Head of caudate nucleus (tissue), 42 donors: ENCODE measurements at regions not wholly inside any gene's neighbourhood (a gene's known extent, or its start where the extent isn't known, plus 50 kb on each side); places are given as distances from the start of the nearest gene placed in this dataset.
A peak's percentile ranks its signal among the peaks of the same experiment; 100 is the strongest.
"Not testable (repeated sequence)": the region's sequence is repeated elsewhere in the genome, so short reads cannot be mapped to it uniquely, and the experiment has no call there.

Source experiments
- DNase-seq, 42 donors: peaks; one replicate each; pipeline versions ENCODE4 v3.0.0 to v3.0.0-alpha.2; 2020 to 2021; ENCODE audit warnings: mixed read lengths in 7 of 42
- intact Hi-C: fragments of 100-400 bp; cut with DNase I; formaldehyde crosslinking; loops from one replicate; pipeline ENCODE4 v1.15.0; 2022

DNA sequence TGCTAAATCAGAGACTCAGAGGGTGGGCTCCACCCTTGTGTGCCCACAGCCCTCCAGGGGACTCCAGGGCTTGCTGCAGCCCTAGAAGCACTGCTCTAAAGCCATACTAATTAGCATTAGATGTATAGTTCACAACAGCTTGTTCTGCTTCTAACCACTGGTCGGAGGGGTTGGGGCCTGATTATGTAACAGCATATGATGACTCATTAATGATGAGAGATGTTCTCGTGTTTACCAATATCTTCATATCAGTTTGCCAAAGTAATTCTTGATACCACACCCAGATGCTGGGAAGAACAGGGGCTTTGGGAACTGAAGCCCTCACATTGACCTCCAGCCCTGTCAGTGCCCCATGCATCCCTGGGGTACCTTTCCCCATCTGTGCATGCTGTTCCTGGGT is 104.1 kb upstream of the FOXA2 start:
- intact Hi-C loops, result no loop called here
- DNase-seq, result no peak

DNA sequence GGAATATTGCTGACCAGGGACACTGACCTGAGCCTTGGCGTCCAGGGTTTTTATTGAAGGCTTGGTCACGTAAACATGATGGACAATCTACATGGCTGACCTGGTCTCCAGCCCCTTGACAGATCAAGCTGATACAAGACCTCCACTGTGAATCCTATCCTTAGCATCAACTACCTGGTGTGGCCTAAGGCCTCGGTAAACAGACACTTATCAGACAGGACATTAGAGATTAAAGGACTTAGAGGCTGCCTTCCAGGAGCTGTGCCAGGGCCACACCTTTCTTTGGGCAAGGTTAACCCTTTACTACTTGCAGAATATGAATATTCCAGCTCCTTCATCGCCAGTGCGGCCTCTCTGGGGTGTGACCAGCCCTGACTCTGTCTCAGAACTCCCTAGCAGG is 104.9 kb upstream of the FOXA2 start:
- intact Hi-C loops, result no loop called here
- no peak for DNase-seq

DNA sequence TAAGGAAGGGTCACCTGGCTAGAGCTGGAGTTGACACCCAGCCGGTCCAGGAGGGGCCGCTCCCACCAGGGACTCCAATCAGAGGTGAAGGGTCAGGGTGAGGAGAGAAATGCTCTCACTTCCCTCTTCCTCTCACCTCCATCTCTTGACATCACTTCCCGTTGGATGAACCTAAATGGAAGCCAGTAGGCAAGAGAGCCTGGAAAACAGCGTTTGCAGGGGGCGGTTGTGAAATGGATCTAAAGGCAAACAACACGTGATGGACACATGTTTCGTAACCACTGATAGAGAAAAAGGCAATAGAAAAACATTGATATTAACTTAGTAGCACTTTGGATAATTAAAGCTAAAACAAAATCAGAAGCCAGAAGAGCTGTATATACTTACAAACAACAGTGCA is 105.6 kb upstream of the FOXA2 start:
- intact Hi-C loops, result loop anchor here (10.0 kb wide), 2 partner anchors 545 to 655 kb away; no protein-coding TSS in a partner anchor
- no peak for DNase-seq

DNA sequence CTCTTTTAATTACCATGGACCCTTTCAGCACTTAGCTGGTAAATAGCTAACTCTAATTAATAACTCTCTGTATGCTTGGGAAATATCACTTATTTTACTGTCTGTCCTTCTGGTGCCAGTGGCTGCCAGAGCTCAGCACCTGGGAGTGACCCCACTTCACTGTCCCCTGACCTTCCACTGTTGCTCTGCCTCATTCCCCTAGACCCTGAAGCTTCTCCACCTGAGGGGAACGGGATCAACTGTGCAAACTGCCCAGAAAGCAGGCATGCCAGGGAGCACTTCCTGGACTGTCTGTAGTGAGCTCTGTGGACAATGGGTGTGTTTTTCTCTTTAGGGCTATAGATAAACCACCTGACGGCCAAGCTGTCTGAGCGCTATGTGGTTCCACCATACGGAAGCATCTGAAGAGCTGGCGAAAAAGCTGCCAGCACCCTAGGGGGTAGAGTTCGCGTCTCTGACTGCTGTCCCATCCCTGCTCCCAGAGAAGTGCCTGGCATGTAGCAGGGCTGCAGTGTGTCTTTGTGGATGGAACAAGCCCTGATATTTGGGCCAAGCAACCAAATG is 106.3 kb upstream of the FOXA2 start:
- DNase-seq, result no peak
- intact Hi-C loops, result loop anchor here (10.0 kb wide), 2 partner anchors 544 to 654 kb away; no protein-coding TSS in a partner anchor

DNA sequence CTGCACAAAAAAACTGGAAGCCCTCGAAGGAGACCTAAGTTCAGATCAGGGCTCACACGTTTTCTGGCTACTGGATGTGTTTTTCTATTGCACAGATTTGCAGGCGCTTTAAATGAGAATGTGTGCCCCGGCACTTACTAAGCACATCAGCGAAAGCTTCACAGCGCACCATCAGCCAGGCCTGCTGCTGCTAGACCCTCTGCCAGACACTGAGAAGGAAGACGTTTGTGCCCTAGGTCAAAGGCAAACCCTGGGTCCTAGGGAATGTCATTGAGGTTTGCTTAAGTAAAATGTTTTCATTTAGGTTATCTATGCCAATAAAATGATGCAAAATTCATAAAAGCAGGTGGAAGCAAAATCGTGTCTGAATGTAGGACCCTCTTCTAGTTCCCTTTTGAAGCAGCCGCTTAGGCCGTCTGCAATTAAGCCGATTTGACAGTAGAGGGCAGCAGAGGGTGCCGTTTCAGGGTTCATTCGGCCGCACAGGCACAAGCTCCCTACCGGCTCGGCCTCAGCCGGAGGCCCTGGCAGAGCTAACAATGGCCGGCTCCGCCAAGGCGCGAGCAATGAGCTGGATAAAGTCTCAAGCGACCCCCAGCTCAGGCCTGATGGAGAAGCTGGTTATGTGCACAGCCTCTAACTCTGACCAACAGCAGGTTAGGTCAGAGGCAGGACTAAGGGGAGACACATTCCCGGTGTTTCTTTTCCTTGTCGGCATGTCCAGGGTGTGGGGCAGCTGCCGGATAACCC is 107.2 kb upstream of the FOXA2 start:
- peak; percentile 62 to 90 (median 79) for DNase-seq
- intact Hi-C loops, result loop anchor here (10.0 kb wide), 2 partner anchors 543 to 653 kb away; no protein-coding TSS in a partner anchor

DNA sequence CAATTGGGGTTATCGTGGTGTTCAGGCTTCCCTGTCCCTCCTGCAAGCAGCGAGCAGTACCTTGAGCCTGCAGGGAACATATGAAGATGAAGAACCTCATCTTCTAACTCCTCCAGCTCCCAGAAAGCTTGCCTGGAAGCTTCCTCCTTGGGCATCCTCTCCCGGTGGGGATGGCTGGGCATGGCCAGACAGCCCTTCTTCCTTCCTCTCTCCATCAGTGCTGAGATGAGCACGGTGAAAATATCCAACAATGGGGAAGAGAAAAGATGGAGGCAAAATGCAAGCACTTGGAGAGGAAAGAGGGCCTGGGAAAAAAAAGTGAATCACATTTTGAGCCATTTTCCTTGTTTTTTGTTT is 107.7 kb upstream of the FOXA2 start:
- intact Hi-C loops, result loop anchor here (10.0 kb wide), 2 partner anchors 543 to 653 kb away; no protein-coding TSS in a partner anchor
- DNase-seq, result no peak

DNA sequence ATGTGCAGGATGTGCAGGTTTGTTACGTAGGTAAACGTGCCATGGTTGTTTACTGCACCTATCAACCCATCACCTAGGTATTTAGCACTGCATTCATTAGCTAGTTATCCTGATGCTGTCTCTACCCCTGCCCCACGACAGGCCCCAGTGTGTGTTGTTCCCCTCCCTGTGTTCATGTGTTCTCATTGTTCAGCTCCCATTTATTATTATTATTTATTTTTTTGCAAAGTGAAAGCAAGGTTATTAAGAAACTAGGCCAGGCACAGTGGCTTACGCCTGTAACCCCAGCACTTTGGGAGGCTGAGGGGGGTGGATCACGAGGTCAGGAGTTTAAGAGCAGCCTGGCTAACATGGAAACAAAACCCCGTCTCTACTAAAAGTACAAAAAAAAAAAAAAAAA is 108.2 kb upstream of the FOXA2 start:
- not testable (repeated sequence) for DNase-seq
- intact Hi-C loops, result loop anchor here (10.0 kb wide), 2 partner anchors 542 to 652 kb away; no protein-coding TSS in a partner anchor

DNA sequence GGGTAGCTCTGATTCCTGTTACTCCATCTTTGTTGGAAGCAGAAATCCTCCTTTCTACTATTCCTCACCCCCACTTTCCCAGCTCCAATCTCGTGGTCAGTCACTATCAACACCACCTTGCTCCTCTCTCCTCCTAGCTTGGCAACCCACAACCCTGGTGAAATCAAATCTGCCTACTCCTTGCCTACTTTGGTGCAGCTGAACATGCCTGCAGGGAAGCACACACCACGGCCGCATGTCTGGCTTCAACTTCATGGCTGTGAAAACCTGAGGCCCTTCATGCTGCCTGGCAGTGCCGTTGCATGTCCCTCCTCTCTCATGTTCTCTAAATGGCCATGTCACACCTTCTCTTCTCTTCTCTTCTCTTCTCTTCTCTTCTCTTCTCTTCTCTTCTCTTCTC is 112.4 kb upstream of the FOXA2 start:
- intact Hi-C loops, result loop anchor here (10.0 kb wide), 2 partner anchors 538 to 648 kb away; no protein-coding TSS in a partner anchor
- no peak for DNase-seq

DNA sequence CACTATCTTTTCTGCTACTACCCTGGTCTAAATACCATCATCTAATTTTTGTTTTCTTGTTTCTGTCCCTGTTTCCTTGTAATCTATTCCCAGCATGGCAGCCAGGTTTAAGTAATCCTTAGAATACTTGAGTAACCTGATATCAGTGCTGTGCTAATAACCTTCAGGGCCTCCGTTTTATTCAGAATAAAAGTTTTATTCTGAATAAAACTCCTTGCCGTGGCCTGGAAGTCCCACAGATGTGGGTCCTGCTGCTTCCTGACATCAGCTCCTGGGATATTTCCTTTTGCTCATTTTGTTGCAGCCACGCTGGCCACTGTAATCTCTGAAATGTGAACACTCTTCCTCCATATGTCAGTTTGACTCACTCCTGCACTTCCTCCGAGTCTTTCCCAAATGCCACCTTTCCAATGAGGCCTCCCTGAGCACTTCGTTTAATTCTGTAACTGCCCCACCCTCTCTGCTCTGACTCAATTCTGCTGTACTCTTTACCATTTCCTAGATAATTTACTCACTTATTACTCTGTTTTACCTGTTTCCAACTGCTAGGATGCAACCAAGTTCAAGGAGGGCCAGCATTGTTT is 114.0 kb upstream of the FOXA2 start:
- intact Hi-C loops, result loop anchor here (10.0 kb wide), 2 partner anchors 536 to 646 kb away; no protein-coding TSS in a partner anchor

DNA sequence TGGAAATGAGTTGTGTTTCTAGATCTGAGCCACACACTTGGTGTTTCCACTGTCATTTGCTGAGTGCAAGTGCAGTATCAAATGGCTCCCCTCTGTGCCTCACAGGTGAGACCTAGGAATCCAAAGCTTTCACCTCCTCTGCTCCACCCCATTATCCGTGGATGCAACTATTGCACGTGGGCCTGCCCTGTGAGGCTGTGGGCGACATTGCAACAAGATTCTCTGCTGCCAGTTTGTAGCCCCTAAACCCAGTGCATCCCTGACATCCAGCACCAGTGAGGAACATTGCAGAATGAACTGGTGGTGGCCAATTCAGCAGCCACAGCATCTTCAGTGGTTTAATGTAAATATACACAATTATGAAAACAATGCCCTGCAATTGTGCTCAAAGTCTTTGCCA is 115.0 kb upstream of the FOXA2 start:
- no peak for DNase-seq
- intact Hi-C loops, result loop anchor here (10.0 kb wide), 2 partner anchors 535 to 645 kb away; no protein-coding TSS in a partner anchor

More for the DNA sequence above, 114.0 kb upstream of the FOXA2 start:
- no peak for DNase-seq

DNA sequence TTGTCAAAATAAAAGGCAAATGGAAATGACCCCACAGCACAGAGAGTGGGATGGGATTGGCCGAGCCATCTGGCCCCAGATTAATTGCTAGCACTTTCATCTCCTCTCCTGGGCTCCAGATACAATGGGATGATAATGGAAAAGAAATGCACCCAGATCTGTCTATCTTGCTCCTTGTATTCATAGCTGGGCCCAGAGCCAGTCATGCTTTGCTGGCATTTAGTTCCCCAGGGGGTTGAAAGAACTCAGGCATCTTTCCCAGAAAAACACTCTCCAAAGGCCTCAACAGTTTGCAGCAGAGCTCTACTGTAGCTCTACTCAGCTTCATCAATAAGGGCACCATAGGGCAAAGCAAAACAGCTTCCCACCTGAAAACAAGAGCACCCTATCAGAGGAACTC is 116.0 kb upstream of the FOXA2 start:
- intact Hi-C loops, result no loop called here
- no peak for DNase-seq

DNA sequence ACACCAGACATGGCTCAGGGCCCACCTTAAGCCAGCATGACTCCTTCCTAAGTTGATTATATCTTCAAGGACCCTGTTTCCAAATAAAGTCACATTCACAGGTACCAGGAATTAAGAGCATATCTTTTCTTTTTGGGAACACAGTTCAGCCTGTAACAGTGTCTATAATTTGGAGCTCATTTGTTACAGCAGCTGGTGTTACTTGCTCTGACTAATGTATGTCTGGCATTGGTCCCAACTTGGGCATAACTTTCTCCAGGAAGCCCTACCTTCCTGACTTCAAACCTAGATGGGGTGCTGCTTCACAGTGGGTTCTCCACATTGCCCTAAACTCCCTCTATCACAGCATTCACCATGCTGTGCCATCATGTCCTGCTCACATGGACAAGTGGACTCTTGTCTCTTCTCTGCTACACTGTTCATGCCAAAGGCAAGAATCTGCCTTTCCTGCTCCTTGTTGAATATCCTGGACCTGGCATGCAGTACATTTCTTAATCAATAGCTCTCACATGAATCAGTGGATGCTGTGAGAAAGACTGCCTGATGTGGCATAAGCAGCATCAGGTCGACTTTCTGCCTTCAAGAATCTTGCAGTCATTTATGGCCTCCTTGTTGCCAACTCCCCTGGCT is 117.4 kb upstream of the FOXA2 start:
- DNase-seq, result no peak
- intact Hi-C loops, result no loop called here

DNA sequence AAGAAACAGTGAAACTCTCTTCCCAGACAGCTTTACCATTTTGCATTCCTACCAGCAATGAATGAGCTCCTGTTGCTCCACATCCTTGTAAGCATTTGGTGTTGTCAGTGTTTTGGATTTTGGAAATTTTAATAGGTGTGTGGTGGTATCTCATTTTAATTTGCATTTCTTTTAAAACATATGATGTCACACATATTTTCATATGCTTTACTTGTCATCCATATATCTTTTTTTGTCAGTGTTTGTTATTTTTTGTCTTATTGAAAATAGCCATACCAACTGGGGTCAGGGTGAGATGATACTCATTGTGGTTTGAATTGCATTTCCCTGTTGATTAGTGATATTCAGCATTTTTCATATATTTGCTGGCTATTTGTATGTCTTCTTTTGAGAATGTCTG is 119.5 kb upstream of the FOXA2 start:
- DNase-seq, result no peak
- intact Hi-C loops, result no loop called here

DNA sequence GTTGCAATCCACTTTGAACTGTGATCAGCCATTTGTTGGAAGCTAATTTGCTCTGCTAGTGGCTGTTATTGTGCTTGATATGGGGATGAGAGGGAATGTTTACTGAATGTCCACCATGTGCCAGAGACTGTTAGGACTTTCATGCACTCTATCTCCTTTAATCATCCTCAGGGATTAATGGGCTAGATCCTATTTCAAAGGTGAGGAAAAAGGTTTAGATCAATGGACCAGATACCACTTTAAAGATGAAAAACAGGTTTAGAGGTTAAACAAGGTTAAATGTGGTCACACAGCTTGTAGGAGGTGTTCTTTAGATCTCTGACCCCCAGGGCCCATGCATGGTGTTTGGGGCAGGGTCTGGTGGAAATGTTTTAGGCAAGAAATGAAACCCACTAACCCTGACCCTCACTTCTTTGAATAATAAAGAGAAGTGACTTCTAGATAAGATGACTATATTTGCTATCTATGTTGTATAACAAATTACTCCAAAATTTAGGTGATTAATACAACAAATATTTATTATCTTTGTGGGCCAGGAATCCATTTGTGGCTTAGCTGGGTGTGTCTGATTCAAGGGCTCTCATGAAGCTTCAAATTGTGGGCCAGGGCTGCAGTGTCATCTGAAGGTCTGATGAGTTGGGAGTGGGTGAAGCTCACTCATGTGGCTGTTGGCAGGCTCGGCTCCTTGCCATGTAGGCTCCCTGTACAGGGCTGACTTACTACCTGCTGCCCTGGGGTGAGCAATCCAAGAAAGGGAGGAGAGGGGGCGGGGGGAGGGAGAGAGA is 127.8 kb upstream of the FOXA2 start:
- DNase-seq, result no peak
- intact Hi-C loops, result no loop called here

DNA sequence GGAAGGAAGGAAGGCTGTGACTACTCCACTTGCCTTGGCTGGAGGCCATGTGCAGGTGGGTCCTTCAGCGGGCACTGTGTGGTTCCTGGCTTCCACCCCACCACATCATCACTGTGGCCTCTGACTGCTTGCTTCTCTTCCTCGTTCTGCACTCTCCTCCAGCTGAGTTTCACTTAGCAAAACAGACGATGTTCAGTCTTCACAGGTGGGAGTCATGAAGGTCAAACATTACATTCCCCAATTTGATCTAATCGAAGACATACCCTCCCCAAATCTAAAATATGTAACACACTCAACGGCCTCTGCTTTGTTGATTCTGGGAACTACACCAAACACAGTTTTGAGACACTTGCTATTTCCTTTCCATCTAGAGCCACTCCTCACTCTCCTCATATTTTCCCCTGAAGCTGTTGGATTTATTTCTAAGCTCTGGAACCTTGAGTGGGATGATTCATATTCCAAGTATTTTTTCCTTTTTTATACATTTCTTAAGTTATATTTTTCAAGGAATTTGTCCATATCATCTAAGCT is 132.5 kb upstream of the FOXA2 start:
- intact Hi-C loops, result no loop called here
- DNase-seq, result no peak

DNA sequence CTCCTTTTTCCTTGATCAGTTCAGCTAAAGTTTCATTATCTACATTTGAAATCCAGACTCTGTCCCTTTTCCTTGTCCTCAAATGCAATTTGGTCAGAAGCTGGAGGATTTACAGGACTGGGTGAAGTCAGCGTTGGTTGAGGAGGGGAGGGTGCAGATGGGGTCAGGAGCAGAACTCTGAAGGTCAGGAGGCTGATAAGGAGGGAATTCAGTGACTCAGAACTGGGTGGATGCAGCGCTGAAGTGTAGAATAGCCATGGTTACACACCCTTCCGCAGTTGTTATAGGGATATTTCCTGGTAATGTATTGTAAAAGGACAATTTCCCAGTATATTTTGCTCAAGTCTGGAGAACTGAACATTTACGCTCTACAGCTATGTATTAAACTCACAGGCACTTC is 133.1 kb upstream of the FOXA2 start:
- intact Hi-C loops, result no loop called here
- no peak for DNase-seq

DNA sequence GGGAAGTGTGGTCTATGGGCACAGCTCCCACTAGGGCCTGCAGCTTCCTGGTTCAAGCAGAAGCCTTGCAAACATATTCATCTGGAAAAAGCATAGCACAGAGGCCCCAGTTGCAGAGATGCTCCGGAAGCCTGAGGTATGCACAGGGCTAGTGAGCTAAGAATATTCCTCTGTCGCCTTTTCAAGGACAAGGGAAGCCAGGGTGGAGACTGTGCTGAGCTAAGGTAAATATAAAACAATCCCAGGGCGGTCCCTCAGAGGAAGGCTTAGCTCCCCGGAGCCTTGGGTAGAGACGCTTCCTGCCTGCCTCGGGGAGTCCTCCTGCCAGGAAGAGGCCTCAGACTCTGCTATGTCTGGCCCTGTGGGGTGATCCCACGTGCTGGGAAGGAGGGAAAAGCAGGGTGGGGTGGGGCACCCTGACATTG is 134.8 kb upstream of the FOXA2 start:
- intact Hi-C loops, result no loop called here
- no peak for DNase-seq

DNA sequence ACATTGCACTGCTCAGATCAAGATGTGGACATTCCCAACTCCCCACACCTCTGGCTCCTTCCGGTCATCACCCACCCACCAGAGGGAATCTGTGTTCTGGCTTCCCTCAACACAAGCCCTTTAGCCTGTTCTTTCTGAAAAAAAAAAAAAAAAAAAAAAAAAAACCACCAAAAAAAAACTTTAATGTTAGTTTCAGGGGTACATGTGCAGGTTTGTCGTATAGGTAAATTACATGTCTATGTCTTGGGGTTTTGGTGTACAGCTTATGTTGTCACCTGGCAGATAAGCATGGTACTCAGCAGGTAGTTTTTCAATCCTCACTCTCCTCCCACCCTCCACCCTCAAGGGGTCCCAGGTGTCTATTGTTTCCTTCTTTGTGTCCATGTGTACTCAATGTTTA is 135.8 kb upstream of the FOXA2 start:
- intact Hi-C loops, result no loop called here
- no peak for DNase-seq

DNA sequence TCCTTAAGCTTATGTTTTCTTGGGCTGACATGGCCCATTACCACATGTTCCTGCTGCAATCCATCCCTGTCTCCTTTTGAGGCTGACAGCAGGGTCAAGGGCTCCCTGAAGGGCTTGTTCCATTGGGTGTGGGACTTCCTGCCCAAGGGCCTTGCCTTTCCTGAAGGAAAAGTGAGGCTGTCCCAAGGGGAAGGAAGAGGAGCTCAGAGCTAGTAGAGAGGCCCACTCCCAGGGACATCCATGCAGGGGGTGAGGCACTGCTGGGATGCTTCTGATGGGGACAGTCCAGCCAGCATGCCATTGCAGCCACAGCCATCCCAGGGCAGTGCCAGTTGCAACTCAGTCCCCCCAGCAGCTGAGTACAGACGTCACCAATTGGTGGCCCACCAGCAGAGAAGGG is 138.4 kb upstream of the FOXA2 start:
- intact Hi-C loops, result no loop called here
- DNase-seq, result no peak
